ENCODE measurements at regions not wholly inside any gene's neighbourhood (a gene's known extent, or its start where the extent isn't known, plus 50 kb on each side); places are given as distances from the start of the nearest gene placed in this dataset.

DNA sequence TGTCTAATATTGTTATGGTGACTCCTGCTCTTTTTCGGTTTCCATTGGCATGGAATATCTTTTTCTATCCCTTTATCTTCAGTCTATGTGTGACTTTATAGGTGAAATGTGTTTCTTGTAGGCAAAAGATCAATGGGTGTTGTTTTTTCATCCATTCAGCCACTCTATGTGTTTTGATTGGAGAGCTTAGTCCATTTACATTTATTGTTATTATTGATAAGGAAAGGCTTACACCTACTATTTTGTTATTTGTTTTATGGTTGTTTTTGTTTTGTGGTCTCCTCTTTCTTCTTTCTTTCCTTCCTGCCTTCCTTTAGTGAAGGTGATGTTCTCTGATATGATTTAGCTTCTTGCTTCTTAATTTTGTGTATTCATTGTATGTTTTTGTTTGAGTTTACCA, 414.3 kb downstream of the ADRA2A start:
- DNase-seq (ENCODE audit: low read depth), result no peak
- H3K4me3 ChIP-seq (ENCODE audit: low read depth, low read length), result no peak overlapping the region
- no peak for TF ChIP-seq CTCF (IDR thresholded peaks at IDR 0.05; ENCODE audit: control insufficient read depth, extremely low read depth, insufficient read depth)

GRCh38 chr10:111493024-111493625, 416.3 kb downstream of the ADRA2A start:
- no peak for TF ChIP-seq CTCF (IDR thresholded peaks at IDR 0.05; ENCODE audit: control insufficient read depth, extremely low read depth, insufficient read depth)
- H3K4me3 ChIP-seq (ENCODE audit: low read depth, low read length), result no peak overlapping the region

GRCh38 chr10:111498560-111498959, 421.7 kb downstream of the ADRA2A start:
- TF ChIP-seq CTCF (IDR thresholded peaks at IDR 0.05; ENCODE audit: control insufficient read depth, extremely low read depth, insufficient read depth), result no peak
- H3K4me3 ChIP-seq (ENCODE audit: low read depth, low read length), result no peak overlapping the region
- DNase-seq (ENCODE audit: low read depth), result no peak

More at GRCh38 chr10:111493024-111493625, 416.3 kb downstream of the ADRA2A start:
- no peak for DNase-seq (ENCODE audit: low read depth)

DNA sequence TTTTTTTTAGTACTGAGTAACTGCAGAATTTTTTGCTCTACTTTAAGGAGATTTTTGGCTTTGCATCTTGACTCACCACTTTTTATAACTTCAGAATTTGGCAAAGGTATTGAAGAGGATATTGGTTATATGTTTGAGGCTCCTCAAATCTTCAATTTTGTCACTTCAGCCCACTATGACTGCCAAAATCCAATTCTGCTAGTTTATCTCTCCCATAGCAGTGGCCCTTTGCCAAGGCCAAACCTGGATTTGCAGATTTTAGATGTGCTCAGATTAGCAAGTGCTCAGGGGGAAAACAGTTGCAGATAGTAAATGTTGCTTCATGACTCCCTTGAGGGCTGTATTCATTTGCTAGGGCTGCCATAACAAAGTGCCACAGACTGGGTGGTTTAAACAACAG, 427.5 kb downstream of the ADRA2A start:
- no peak overlapping the region for H3K4me3 ChIP-seq (ENCODE audit: low read depth, low read length)
- no peak for TF ChIP-seq CTCF (IDR thresholded peaks at IDR 0.05; ENCODE audit: control insufficient read depth, extremely low read depth, insufficient read depth)
- DNase-seq (ENCODE audit: low read depth), result no peak

GRCh38 chr10:111506266-111507034, 429.6 kb downstream of the ADRA2A start:
- DNase-seq (ENCODE audit: low read depth), result no peak
- no peak overlapping the region for H3K4me3 ChIP-seq (ENCODE audit: low read depth, low read length)
- TF ChIP-seq CTCF (IDR thresholded peaks at IDR 0.05; ENCODE audit: control insufficient read depth, extremely low read depth, insufficient read depth), result no peak

DNA sequence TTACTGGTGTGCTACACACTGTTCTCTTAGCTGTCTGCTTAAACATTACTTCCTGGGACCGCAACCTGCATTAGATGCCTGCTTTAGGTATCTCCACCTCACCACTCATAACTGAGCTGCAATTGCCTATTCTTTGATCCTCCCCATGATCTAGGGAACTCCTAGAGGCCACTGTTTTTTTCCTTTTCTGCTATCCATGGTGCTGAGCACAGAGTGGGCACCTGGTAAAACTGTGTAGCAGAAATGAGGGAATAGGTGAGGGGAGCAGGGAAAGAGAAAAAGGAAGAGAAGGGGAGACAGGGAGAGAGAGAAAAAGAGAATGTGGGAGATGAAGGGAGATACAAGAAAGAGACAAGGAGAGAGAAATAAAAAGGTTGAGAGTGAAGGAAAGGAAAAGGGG, 434.9 kb downstream of the ADRA2A start:
- 0 out of 2 replicates have a peak, but pooled peaks have one; percentile 8 for TF ChIP-seq CTCF (IDR thresholded peaks at IDR 0.05; ENCODE audit: control insufficient read depth, extremely low read depth, insufficient read depth)
- H3K4me3 ChIP-seq (ENCODE audit: low read depth, low read length), result no peak overlapping the region
- no peak for DNase-seq (ENCODE audit: low read depth)

Measured in LNCaP clone FGC (cell line).